H1 (cell line): ENCODE measurements at regions not wholly inside any gene's neighbourhood (a gene's known extent, or its start where the extent isn't known, plus 50 kb on each side); places are given as distances from the start of the nearest gene placed in this dataset.

ENCODE experiments used
- ATF2 ChIP-seq: IDR thresholded peaks from 2 replicates; pipeline ENCODE4 v1.6.1; 2012; ENCODE audit warnings: low read length, inconsistent platforms
- CREB1 ChIP-seq: IDR thresholded peaks from 2 replicates; pipeline ENCODE4 v1.6.1; 2012; ENCODE audit warnings: inconsistent platforms
- CTCF ChIP-seq, 3 experiments: IDR thresholded peaks; 1 replicate in 2 of 3; 2 replicates in 1 of 3; pipeline versions ENCODE4 v1.5.1 to v1.6.1; 2011; ENCODE audit warnings: low read length in 3 of 3, mild to moderate bottlenecking in 3 of 3, inconsistent platforms in 2 of 3, low read depth in 1 of 3, moderate library complexity in 1 of 3; ENCODE audit not compliant: insufficient read depth in 1 of 3; ENCODE audit errors: control extremely low read depth in 1 of 3
- GTF2F1 ChIP-seq: IDR thresholded peaks from 2 replicates; pipeline ENCODE4 v1.6.1; 2012; ENCODE audit warnings: low read depth, low read length, improper control_type of control experiment, borderline replicate concordance
- JUN ChIP-seq: IDR thresholded peaks from 2 replicates; pipeline ENCODE4 v1.6.1; 2011; ENCODE audit warnings: low read depth, mild to moderate bottlenecking, improper control_type of control experiment, low read length
- POLR2A ChIP-seq, 2 experiments: IDR thresholded peaks; 1 replicate in 1 of 2; 2 replicates in 1 of 2; pipeline ENCODE4 v1.6.1; 2011; ENCODE audit warnings: low read depth in 2 of 2, low read length in 2 of 2, mild to moderate bottlenecking in 2 of 2; ENCODE audit errors: control extremely low read depth in 1 of 2
- SIX5 ChIP-seq: IDR thresholded peaks from 2 replicates; pipeline ENCODE4 v1.6.1; 2011; ENCODE audit warnings: mild to moderate bottlenecking, low read depth, low read length
- SP1 ChIP-seq: IDR thresholded peaks from 2 replicates; pipeline ENCODE4 v1.6.1; 2011; ENCODE audit warnings: low read depth, low read length
- TEAD4 ChIP-seq: IDR thresholded peaks from 2 replicates; pipeline ENCODE4 v1.6.1; 2012; ENCODE audit warnings: low read depth, low read length, inconsistent platforms, mixed read lengths
- ZNF274 ChIP-seq: IDR thresholded peaks from 2 replicates; pipeline ENCODE4 v1.7.0; 2012; ENCODE audit warnings: low read length, borderline replicate concordance; ENCODE audit errors: extremely low read depth

GRCh38 chr3:70565861-70566260 is 253.4 kb upstream of the MDFIC2 start:
- TF ChIP-seq JUN = no peak
- TF ChIP-seq SP1 = no peak
- TF ChIP-seq ZNF274 = no peak
- no peak for TF ChIP-seq POLR2A (IDR thresholded peaks at IDR 0.05; ENCODE audit: control extremely low read depth in 1 of 2, low read depth in 2 of 2, low read length in 2 of 2)
- TF ChIP-seq ATF2 = no peak
- no peak for TF ChIP-seq TEAD4
- TF ChIP-seq CTCF (IDR thresholded peaks at IDR 0.05; ENCODE audit: control extremely low read depth in 1 of 3, insufficient read depth in 1 of 3, low read depth in 1 of 3, low read length in 3 of 3) = no peak
- TF ChIP-seq GTF2F1 = no peak
- TF ChIP-seq CREB1 = no peak
- no peak for TF ChIP-seq SIX5
